ENCODE measurements at regions not wholly inside any gene's neighbourhood (a gene's known extent, or its start where the extent isn't known, plus 50 kb on each side); places are given as distances from the start of the nearest gene placed in this dataset.

- DNase-seq: no peak
These were observed 135.9 kb upstream of the PPP2R2D start for GRCh38 chr10:131764929-131765328.

GRCh38 chr10:131766096-131766495, 134.7 kb upstream of the PPP2R2D start:
- no peak for DNase-seq

- no peak for DNase-seq
These were observed 133.1 kb upstream of the PPP2R2D start for GRCh38 chr10:131767716-131768115.

GRCh38 chr10:131769571-131770410, 131.0 kb upstream of the PPP2R2D start:
- no peak for DNase-seq

GRCh38 chr10:131770946-131771633, 129.7 kb upstream of the PPP2R2D start:
- DNase-seq: no peak

- DNase-seq: no peak
These were observed 129.0 kb upstream of the PPP2R2D start for GRCh38 chr10:131771634-131772358.

GRCh38 chr10:131772441-131772840, 128.4 kb upstream of the PPP2R2D start:
- DNase-seq: no peak

GRCh38 chr10:131773370-131774343, 127.2 kb upstream of the PPP2R2D start:
- DNase-seq: no peak

GRCh38 chr10:131774681-131775085, 126.1 kb upstream of the PPP2R2D start:
- no peak for DNase-seq

GRCh38 chr10:131775433-131775832, 125.4 kb upstream of the PPP2R2D start:
- no peak for DNase-seq

GRCh38 chr10:131775833-131776232, 125.0 kb upstream of the PPP2R2D start:
- DNase-seq: no peak

GRCh38 chr10:131776496-131776895, 124.3 kb upstream of the PPP2R2D start:
- DNase-seq: no peak

- no peak for DNase-seq
These were observed 123.6 kb upstream of the PPP2R2D start for GRCh38 chr10:131777162-131777561.

- DNase-seq: no peak
These were observed 122.9 kb upstream of the PPP2R2D start for GRCh38 chr10:131777921-131778320.

GRCh38 chr10:131778385-131778784, 122.4 kb upstream of the PPP2R2D start:
- no peak for DNase-seq

GRCh38 chr10:131778842-131779241, 122.0 kb upstream of the PPP2R2D start:
- no peak for DNase-seq

- DNase-seq: no peak
These were observed 121.0 kb upstream of the PPP2R2D start for GRCh38 chr10:131779661-131780394.

GRCh38 chr10:131781076-131781475, 119.7 kb upstream of the PPP2R2D start:
- DNase-seq: no peak

- no peak for DNase-seq
These were observed 119.0 kb upstream of the PPP2R2D start for GRCh38 chr10:131781791-131782190.

- no peak for DNase-seq
These were observed 116.3 kb upstream of the PPP2R2D start for GRCh38 chr10:131784363-131785120.

- DNase-seq: no peak
These were observed 115.7 kb upstream of the PPP2R2D start for GRCh38 chr10:131785121-131785460.

Data from NCI-H2081 (cell line).